ENCODE measurements at regions not wholly inside any gene's neighbourhood (a gene's known extent, or its start where the extent isn't known, plus 50 kb on each side); places are given as distances from the start of the nearest gene placed in this dataset.
"Not testable (repeated sequence)": the region's sequence is repeated elsewhere in the genome, so short reads cannot be mapped to it uniquely, and the experiment has no call there.

GRCh38 chr12:115285429-115285828 is 601.5 kb upstream of the TBX3 start:
- H3K27ac ChIP-seq (ENCODE audit: low read depth, low read length); DNase-seq (ENCODE audit: low read depth, low spot score); H3K36me3 ChIP-seq (ENCODE audit: control insufficient read depth in 1 of 2, insufficient read depth in 2 of 2, low read length in 2 of 2); RAD21 ChIA-PET (ENCODE audit: low non-redundant PET in 1 of 2, low total read pairs in 2 of 2, uncharacterized antibody in 2 of 2, unreplicated experiment in 2 of 2); intact Hi-C loops (cut with micrococcal nuclease); H3K4me1 ChIP-seq (ENCODE audit: control insufficient read depth in 1 of 2, insufficient read depth in 2 of 2, low read length in 2 of 2); H3K79me2 ChIP-seq (ENCODE audit: insufficient read depth, low read length); ATAC-seq; H3K9me3 ChIP-seq (ENCODE audit: control insufficient read depth in 1 of 2, insufficient read depth in 1 of 2, low read depth in 1 of 2, low read length in 2 of 2); POLR2A ChIA-PET; H3K4me2 ChIP-seq (ENCODE audit: low read length); H3K9ac ChIP-seq (ENCODE audit: low read length); H3K4me3 ChIP-seq (replicated peaks in 1 of 2; ENCODE audit: low read depth in 1 of 2, low read length in 2 of 2); H4K20me1 ChIP-seq (ENCODE audit: insufficient read depth); CTCF ChIA-PET; BruUV-seq (replicated peaks); H2AFZ ChIP-seq (ENCODE audit: low read depth, low read length, poor library complexity, severe bottlenecking); H3K9me2 ChIP-seq (ENCODE audit: insufficient read depth); H3K27me3 ChIP-seq (ENCODE audit: insufficient read depth, low read length): not testable (repeated sequence)

GRCh38 chr12:115273456-115273855 is 589.5 kb upstream of the TBX3 start:
- Histone ChIP-seq H3K27ac (ENCODE audit: low read depth, low read length) (no peak overlapping the region), H3K79me2 (ENCODE audit: insufficient read depth, low read length) (no peaks in the 10 kb centered on the region), H3K9me3 (ENCODE audit: control insufficient read depth in 1 of 2, insufficient read depth in 1 of 2, low read depth in 1 of 2, low read length in 2 of 2) (no peaks in the 10 kb centered on the region), H4K20me1 (ENCODE audit: insufficient read depth) (no peaks in the 10 kb centered on the region), H3K9ac (ENCODE audit: low read length) (no peak overlapping the region), H3K9me2 (ENCODE audit: insufficient read depth) (no peaks in the 10 kb centered on the region), H3K4me1 (ENCODE audit: control insufficient read depth in 1 of 2, insufficient read depth in 2 of 2, low read length in 2 of 2) (no peaks in the 10 kb centered on the region), H2AFZ (ENCODE audit: low read depth, low read length, poor library complexity, severe bottlenecking) (no peak overlapping the region), H3K4me3 (replicated peaks in 1 of 2; ENCODE audit: low read depth in 1 of 2, low read length in 2 of 2) (no peak overlapping the region), H3K4me2 (ENCODE audit: low read length) (no peak overlapping the region), H3K36me3 (ENCODE audit: control insufficient read depth in 1 of 2, insufficient read depth in 2 of 2, low read length in 2 of 2) (no peaks in the 10 kb centered on the region), H3K27me3 (ENCODE audit: insufficient read depth, low read length) (peaks cover 10% of the 10 kb centered on the region; the same call in 1 of the 2 replicates)
- POLR2A ChIA-PET, result no interaction called here
- RAD21 ChIA-PET (ENCODE audit: low non-redundant PET in 1 of 2, low total read pairs in 2 of 2, uncharacterized antibody in 2 of 2, unreplicated experiment in 2 of 2), result no interaction called here
- CTCF ChIA-PET, result no interaction called here
- no peak for TF ChIP-seq ATF3 (IDR thresholded peaks at IDR 0.05)
- no peak for TF ChIP-seq CBX3 (IDR thresholded peaks at IDR 0.05; ENCODE audit: low read depth)
- TF ChIP-seq EGR1 (IDR thresholded peaks at IDR 0.05; ENCODE audit: low read depth), result no peak
- DNase-seq (ENCODE audit: low read depth, low spot score) (no peak), ATAC-seq (no peak)
- BruUV-seq (replicated peaks), result no TSS peak
- intact Hi-C loops (cut with micrococcal nuclease), result no loop called here

- no peaks in the 10 kb centered on the region for H3K9me2 ChIP-seq (ENCODE audit: insufficient read depth)
- no peaks in the 10 kb centered on the region for H3K79me2 ChIP-seq (ENCODE audit: insufficient read depth, low read length)
- no peak overlapping the region for H3K4me2 ChIP-seq (ENCODE audit: low read length)
- no peaks in the 10 kb centered on the region for H3K36me3 ChIP-seq (ENCODE audit: control insufficient read depth in 1 of 2, insufficient read depth in 2 of 2, low read length in 2 of 2)
- no peak for DNase-seq (ENCODE audit: low read depth, low spot score)
- CTCF ChIA-PET, result no interaction called here
- no TSS peak for BruUV-seq (replicated peaks)
- no peaks in the 10 kb centered on the region for H3K9me3 ChIP-seq (ENCODE audit: control insufficient read depth in 1 of 2, insufficient read depth in 1 of 2, low read depth in 1 of 2, low read length in 2 of 2)
- no peak overlapping the region for H3K4me3 ChIP-seq (replicated peaks in 1 of 2; ENCODE audit: low read depth in 1 of 2, low read length in 2 of 2)
- no peak for ATAC-seq
- H2AFZ ChIP-seq (ENCODE audit: low read depth, low read length, poor library complexity, severe bottlenecking), result no peak overlapping the region
- intact Hi-C loops (cut with micrococcal nuclease), result no loop called here
- H4K20me1 ChIP-seq (ENCODE audit: insufficient read depth), result no peaks in the 10 kb centered on the region
- POLR2A ChIA-PET, result no interaction called here
- H3K27ac ChIP-seq (ENCODE audit: low read depth, low read length), result no peak overlapping the region
- H3K27me3 ChIP-seq (ENCODE audit: insufficient read depth, low read length), result peaks cover 6% of the 10 kb centered on the region; the same call in 1 of the 2 replicates
- no peak overlapping the region for H3K9ac ChIP-seq (ENCODE audit: low read length)
- no peaks in the 10 kb centered on the region for H3K4me1 ChIP-seq (ENCODE audit: control insufficient read depth in 1 of 2, insufficient read depth in 2 of 2, low read length in 2 of 2)
- RAD21 ChIA-PET (ENCODE audit: low non-redundant PET in 1 of 2, low total read pairs in 2 of 2, uncharacterized antibody in 2 of 2, unreplicated experiment in 2 of 2), result no interaction called here
- TF ChIP-seq ATF3 (IDR thresholded peaks at IDR 0.05), result no peak
- TF ChIP-seq POLR2AphosphoS5 (IDR thresholded peaks at IDR 0.05; ENCODE audit: low read depth, low read length), result no peak
- TF ChIP-seq EZH2 (IDR thresholded peaks at IDR 0.05), result no peak
- TF ChIP-seq SIN3A (IDR thresholded peaks at IDR 0.05; ENCODE audit: low read depth), result no peak
- TF ChIP-seq CEBPB (IDR thresholded peaks at IDR 0.05; ENCODE audit: low read depth), result no peak
- TF ChIP-seq SRF (IDR thresholded peaks at IDR 0.05; ENCODE audit: low read depth), result no peak
- TF ChIP-seq ZFX (IDR thresholded peaks at IDR 0.05), result no peak
- TF ChIP-seq ELF1 (IDR thresholded peaks at IDR 0.05; ENCODE audit: borderline replicate concordance, low read depth), result no peak
- no peak for TF ChIP-seq SP1 (IDR thresholded peaks at IDR 0.05; ENCODE audit: low read depth)
- no peak for TF ChIP-seq JUND (IDR thresholded peaks at IDR 0.05)
- no peak for TF ChIP-seq EGR1 (IDR thresholded peaks at IDR 0.05; ENCODE audit: low read depth)
- TF ChIP-seq POLR2A (IDR thresholded peaks at IDR 0.05; ENCODE audit: borderline replicate concordance, extremely low read depth, insufficient read depth, insufficient read length), result no peak
- no peak for TF ChIP-seq RAD21 (IDR thresholded peaks at IDR 0.05; ENCODE audit: low read depth)
- TF ChIP-seq EZH2phosphoT487 (IDR thresholded peaks at IDR 0.05; ENCODE audit: borderline replicate concordance), result no peak
- no peak for TF ChIP-seq YY1 (IDR thresholded peaks at IDR 0.05; ENCODE audit: extremely low read depth, insufficient replicate concordance, low read depth, low read length)
- TF ChIP-seq CBX3 (IDR thresholded peaks at IDR 0.05; ENCODE audit: low read depth), result no peak
- TF ChIP-seq ZNF274 (IDR thresholded peaks at IDR 0.05; ENCODE audit: low read depth, low read length), result no peak
Measured at GRCh38 chr12:115268451-115268850, 584.5 kb upstream of the TBX3 start.

Measured in HCT116 (cell line).